K562 (cell line): ENCODE measurements at regions not wholly inside any gene's neighbourhood (a gene's known extent, or its start where the extent isn't known, plus 50 kb on each side); places are given as distances from the start of the nearest gene placed in this dataset.

Experiments
- ATAC-seq: fragments of 200-7000 bp; cut with Tn5 transposase; 3 replicates; pipeline ENCODE4 v1.9.1; 2020; ENCODE audit warnings: moderate library complexity
- BruUV-seq: library from RNA; stranded (reverse); fragments of 400-500 nt; replicated peaks from 2 replicates; lab custom pipeline; 2021; lab: Mats Ljungman, UMichigan
- CTCF ChIA-PET: fragments of 300-600 bp; formaldehyde crosslinking; extraction: SDS; loops from one replicate; lab custom pipeline; 2021; ENCODE audit warnings: low intra/inter-chr PET ratio; lab: Yijun Ruan, JAX
- POLR2A ChIA-PET: fragments of 300-600, 350-650 bp; sonication (Branson Sonifier 250); formaldehyde crosslinking; extraction: SDS; loops from one replicate; lab custom pipeline; 2021; ENCODE audit warnings: antibody characterized with exemption, inconsistent platforms; lab: Yijun Ruan, JAX
- DNase-seq, 4 experiments: peaks; one replicate each; pipeline versions ENCODE4 v3.0.0 to v3.0.0-alpha.2; 2011 to 2018; ENCODE audit warnings: low spot score in 3 of 4, mixed read lengths in 3 of 4; ENCODE audit errors: extremely low read depth in 1 of 4
- FAIRE-seq: peaks from 2 replicates; lab custom pipeline; 2011; peaks lifted over from hg19 to GRCh38; lab: Jason Lieb, UNC
- H2AFZ ChIP-seq: 2 replicates; pipeline ENCODE4 v1.6.0; 2011; ENCODE audit warnings: low read depth, low read length, control low read depth, inconsistent platforms
- H3K27ac ChIP-seq: fragments of 200-600 bp; 3 replicates; pipeline ENCODE4 v1.8.0; 2011; ENCODE audit warnings: low read depth, mild to moderate bottlenecking, control low read depth, inconsistent platforms, low read length, moderate library complexity, mixed read lengths; ENCODE audit errors: extremely low read depth
- H3K27me3 ChIP-seq, 2 experiments: fragments of 300-600 bp in 1 of 2; 2 replicates in 1 of 2; 3 replicates in 1 of 2; pipeline versions ENCODE4 v1.6.0 to v1.8.0; 2011; ENCODE audit warnings: inconsistent platforms in 2 of 2, low read length in 2 of 2, mild to moderate bottlenecking in 1 of 2, mixed read lengths in 1 of 2, moderate library complexity in 1 of 2; ENCODE audit not compliant: control insufficient read depth in 2 of 2, insufficient read depth in 2 of 2
- H3K36me3 ChIP-seq: fragments of 300-600 bp; 3 replicates; pipeline ENCODE4 v1.8.0; 2011; ENCODE audit warnings: mild to moderate bottlenecking, low read length, inconsistent platforms; ENCODE audit not compliant: control insufficient read depth, insufficient read depth
- H3K4me1 ChIP-seq, 2 experiments: fragments of 200-600 bp in 1 of 2; replicated peaks in 1 of 2; 2 replicates in 1 of 2; 3 replicates in 1 of 2; pipeline versions ENCODE4 v1.5.1 to v1.8.0; 2011; ENCODE audit warnings: inconsistent platforms in 2 of 2, low read length in 2 of 2, mild to moderate bottlenecking in 1 of 2, mixed read lengths in 1 of 2, moderate library complexity in 1 of 2; ENCODE audit not compliant: control insufficient read depth in 2 of 2, insufficient read depth in 2 of 2
- H3K4me2 ChIP-seq: 2 replicates; pipeline ENCODE4 v1.6.1; 2011; ENCODE audit warnings: low read length, control low read depth, inconsistent platforms, mixed read lengths; ENCODE audit not compliant: insufficient read depth
- H3K4me3 ChIP-seq: fragments of 200-600 bp; sonication (generic), shearing (Covaris generic); 2 replicates; pipeline ENCODE4 v1.5.1; 2016; ENCODE audit warnings: control low read depth, inconsistent platforms
- H3K79me2 ChIP-seq: fragments of 200-600 bp; 3 replicates; pipeline ENCODE4 v1.8.0; 2011; ENCODE audit warnings: low read length, inconsistent platforms; ENCODE audit not compliant: control insufficient read depth, insufficient read depth
- H3K9ac ChIP-seq, 2 experiments: 2 replicates each; pipeline versions ENCODE4 v1.6.0 to v1.6.1; 2011; ENCODE audit warnings: low read depth in 2 of 2, low read length in 2 of 2, control low read depth in 1 of 2, inconsistent platforms in 1 of 2, mild to moderate bottlenecking in 1 of 2, mixed read lengths in 1 of 2; ENCODE audit not compliant: insufficient read depth in 1 of 2
- H3K9me1 ChIP-seq: one replicate; pipeline ENCODE4 v1.6.0; 2011; ENCODE audit warnings: inconsistent platforms, mild to moderate bottlenecking, low read length, moderate library complexity; ENCODE audit not compliant: control insufficient read depth, insufficient read depth
- H3K9me3 ChIP-seq: replicated peaks from 2 replicates; pipeline ENCODE4 v1.5.1; 2011; ENCODE audit warnings: low read depth, low read length, inconsistent platforms; ENCODE audit not compliant: control insufficient read depth, insufficient read depth
- H4K20me1 ChIP-seq: replicated peaks from 2 replicates; pipeline ENCODE4 v1.6.1; 2011; ENCODE audit warnings: low read length, inconsistent platforms, mixed read lengths; ENCODE audit not compliant: control insufficient read depth, insufficient read depth
- CEBPG ChIP-seq, 3 experiments: fragments of 200-800 bp in 1 of 3; sonication (Bioruptor generic) in 1 of 3; sonication (generic) in 1 of 3; formaldehyde crosslinking in 1 of 3; IDR thresholded peaks in 2 of 3; conservative IDR thresholded peaks in 1 of 3; 2 replicates each; pipeline versions ENCODE4 v1.6.1 to v1.8.0; 2016 to 2022; ENCODE audit warnings: missing compliant biosample characterization in 2 of 3, missing genetic modification characterization in 2 of 3, mild to moderate bottlenecking in 1 of 3, missing genetic modification reagents in 1 of 3
- CLOCK ChIP-seq: fragments of 250-450 bp; sonication (Bioruptor Pico); IDR thresholded peaks from 2 replicates; pipeline ENCODE4 v1.4.0; 2020; ENCODE audit warnings: mild to moderate bottlenecking, moderate library complexity, borderline replicate concordance
- HDAC6 ChIP-seq: IDR thresholded peaks from 2 replicates; pipeline ENCODE4 v1.6.1; 2012; ENCODE audit warnings: low read depth, mild to moderate bottlenecking, control low read depth, inconsistent platforms, low read length, moderate library complexity
- PRMT5 ChIP-seq: sonication (generic); formaldehyde crosslinking; IDR thresholded peaks from 2 replicates; pipeline ENCODE4 v1.5.0; 2020; ENCODE audit warnings: missing genetic modification reagents
- SAP30 ChIP-seq: fragments of 200-600 bp; sonication (generic); IDR thresholded peaks from 2 replicates; pipeline ENCODE4 v1.6.1; 2012; ENCODE audit warnings: borderline replicate concordance, low read depth, mild to moderate bottlenecking, moderate library complexity, low read length, control low read depth, inconsistent platforms; ENCODE audit not compliant: insufficient read depth, poor library complexity, severe bottlenecking
- SRSF9 ChIP-seq: fragments of 200-400 bp; formaldehyde crosslinking; IDR thresholded peaks from 2 replicates; pipeline ENCODE4 v1.6.1; 2017; ENCODE audit warnings: low read depth, low read length, borderline replicate concordance
- ZBTB8A ChIP-seq: fragments of 450-650 bp; IDR thresholded peaks from 2 replicates; pipeline ENCODE4 v1.6.1; 2018; ENCODE audit warnings: mild to moderate bottlenecking, moderate library complexity; ENCODE audit not compliant: partially characterized antibody
- ZKSCAN1 ChIP-seq: fragments of 150-350 bp; IDR thresholded peaks from 2 replicates; pipeline ENCODE4 v1.6.1; 2016; ENCODE audit warnings: low read depth, low read length
- ZNF121 ChIP-seq: sonication (generic); formaldehyde crosslinking; conservative IDR thresholded peaks from 2 replicates; pipeline ENCODE4 v1.8.0; 2022; ENCODE audit warnings: missing genetic modification reagents
- ZNF134 ChIP-seq: fragments of 250-450 bp; sonication (Bioruptor Pico); conservative IDR thresholded peaks from 2 replicates; pipeline ENCODE4 v1.4.0; 2020
- ZNF79 ChIP-seq: fragments of 250-450 bp; sonication (Bioruptor Pico); IDR thresholded peaks from 2 replicates; pipeline ENCODE4 v1.4.0; 2020; ENCODE audit warnings: low read depth, mild to moderate bottlenecking, moderate library complexity
- in situ Hi-C: fragments of 300-500 bp; cut with MboI; formaldehyde crosslinking; loops from 4 replicates; pipeline ENCODE4 v1.15.0; 2018; ENCODE audit warnings: inconsistent platforms, mixed read lengths
- intact Hi-C: fragments of 100-400 bp; cut with micrococcal nuclease; formaldehyde crosslinking; loops from 2 replicates; pipeline ENCODE4 v1.14.2; 2022
- TF ChIP-seq, protein P1 (sequence below): fragments of 450-650 bp; IDR thresholded peaks from 2 replicates; pipeline ENCODE4 v1.6.1; 2017; ENCODE audit warnings: mild to moderate bottlenecking, moderate library complexity
- TF ChIP-seq, protein P2 (sequence below): fragments of 450-650 bp; formaldehyde crosslinking; IDR thresholded peaks from 2 replicates; pipeline ENCODE4 v1.4.0; 2020; ENCODE audit warnings: mild to moderate bottlenecking, moderate library complexity
- TF ChIP-seq, protein P3 (sequence below): IDR thresholded peaks from 2 replicates; pipeline ENCODE4 v1.6.1; 2014; ENCODE audit warnings: antibody characterized with exemption

- TF ChIP-seq ZBTB8A (no peak), CEBPG (CRISPR knock-in tag; IDR thresholded peaks at IDR 0.05) (no peak), CEBPG (tag; conservative IDR thresholded peaks at IDR 0.05 in 1 of 2, IDR thresholded peaks at IDR 0.05 in 1 of 2) (no peak), SAP30 (no peak), SRSF9 (no peak)
Measured at GRCh38 chr3:188942191-188942590, 229.6 kb upstream of the TPRG1 start (continued).

GRCh38 chr3:188943591-188943990, 228.2 kb upstream of the TPRG1 start:
- H3K27me3 ChIP-seq, result no peaks in the 10 kb centered on the region
- no peak for FAIRE-seq
- H3K79me2 ChIP-seq, result no peaks in the 10 kb centered on the region
- intact Hi-C loops, result no loop called here
- ChIA-PET CTCF (no interaction called here), POLR2A (no interaction called here)
- H3K4me3 ChIP-seq, result no peak overlapping the region
- in situ Hi-C loops, result no loop called here
- ATAC-seq, result no peak
- H4K20me1 ChIP-seq, result no peaks in the 10 kb centered on the region
- H3K36me3 ChIP-seq, result no peaks in the 10 kb centered on the region
- no peak overlapping the region for H3K27ac ChIP-seq
- peaks cover 0 to 6% of the 10 kb centered on the region in 2 experiments; a peak in 2 of 5 replicates for H3K4me1 ChIP-seq
- no peak overlapping the region for H2AFZ ChIP-seq
- no peak for DNase-seq
- no peaks in the 10 kb centered on the region for H3K9me3 ChIP-seq
- TF ChIP-seq PRMT5 (CRISPR knock-in tag) (no peak), ZNF79 (CRISPR knock-in tag) (no peak), ZNF134 (CRISPR knock-in tag) (no peak), ZKSCAN1 (no peak), CLOCK (CRISPR knock-in tag) (no peak), HDAC6 (no peak), ZNF121 (CRISPR knock-in tag) (no peak)
- TF ChIP-seq, protein P1, sequence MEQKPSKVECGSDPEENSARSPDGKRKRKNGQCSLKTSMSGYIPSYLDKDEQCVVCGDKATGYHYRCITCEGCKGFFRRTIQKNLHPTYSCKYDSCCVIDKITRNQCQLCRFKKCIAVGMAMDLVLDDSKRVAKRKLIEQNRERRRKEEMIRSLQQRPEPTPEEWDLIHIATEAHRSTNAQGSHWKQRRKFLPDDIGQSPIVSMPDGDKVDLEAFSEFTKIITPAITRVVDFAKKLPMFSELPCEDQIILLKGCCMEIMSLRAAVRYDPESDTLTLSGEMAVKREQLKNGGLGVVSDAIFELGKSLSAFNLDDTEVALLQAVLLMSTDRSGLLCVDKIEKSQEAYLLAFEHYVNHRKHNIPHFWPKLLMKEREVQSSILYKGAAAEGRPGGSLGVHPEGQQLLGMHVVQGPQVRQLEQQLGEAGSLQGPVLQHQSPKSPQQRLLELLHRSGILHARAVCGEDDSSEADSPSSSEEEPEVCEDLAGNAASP, result no peak
- TF ChIP-seq, protein P2, sequence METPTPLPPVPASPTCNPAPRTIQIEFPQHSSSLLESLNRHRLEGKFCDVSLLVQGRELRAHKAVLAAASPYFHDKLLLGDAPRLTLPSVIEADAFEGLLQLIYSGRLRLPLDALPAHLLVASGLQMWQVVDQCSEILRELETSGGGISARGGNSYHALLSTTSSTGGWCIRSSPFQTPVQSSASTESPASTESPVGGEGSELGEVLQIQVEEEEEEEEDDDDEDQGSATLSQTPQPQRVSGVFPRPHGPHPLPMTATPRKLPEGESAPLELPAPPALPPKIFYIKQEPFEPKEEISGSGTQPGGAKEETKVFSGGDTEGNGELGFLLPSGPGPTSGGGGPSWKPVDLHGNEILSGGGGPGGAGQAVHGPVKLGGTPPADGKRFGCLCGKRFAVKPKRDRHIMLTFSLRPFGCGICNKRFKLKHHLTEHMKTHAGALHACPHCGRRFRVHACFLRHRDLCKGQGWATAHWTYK, result no peak
- TF ChIP-seq, protein P3, sequence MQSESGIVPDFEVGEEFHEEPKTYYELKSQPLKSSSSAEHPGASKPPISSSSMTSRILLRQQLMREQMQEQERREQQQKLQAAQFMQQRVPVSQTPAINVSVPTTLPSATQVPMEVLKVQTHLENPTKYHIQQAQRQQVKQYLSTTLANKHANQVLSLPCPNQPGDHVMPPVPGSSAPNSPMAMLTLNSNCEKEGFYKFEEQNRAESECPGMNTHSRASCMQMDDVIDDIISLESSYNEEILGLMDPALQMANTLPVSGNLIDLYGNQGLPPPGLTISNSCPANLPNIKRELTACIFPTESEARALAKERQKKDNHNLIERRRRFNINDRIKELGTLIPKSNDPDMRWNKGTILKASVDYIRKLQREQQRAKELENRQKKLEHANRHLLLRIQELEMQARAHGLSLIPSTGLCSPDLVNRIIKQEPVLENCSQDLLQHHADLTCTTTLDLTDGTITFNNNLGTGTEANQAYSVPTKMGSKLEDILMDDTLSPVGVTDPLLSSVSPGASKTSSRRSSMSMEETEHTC, result no peak
- BruUV-seq, result no TSS peak
- H3K9ac ChIP-seq, result no peak overlapping the region
- no peaks in the 10 kb centered on the region for H3K9me1 ChIP-seq
- no peak overlapping the region for H3K4me2 ChIP-seq
